GM21526 (cell line): ENCODE measurements at regions not wholly inside any gene's neighbourhood (a gene's known extent, or its start where the extent isn't known, plus 50 kb on each side); places are given as distances from the start of the nearest gene placed in this dataset.

Experiments used
- ATAC-seq: cut with Tn5 transposase; IDR thresholded peaks from one replicate; pipeline ENCODE4 v1.9.1; 2021; ENCODE audit warnings: moderate library complexity; ENCODE audit not compliant: unreplicated experiment, low FRiP score

DNA sequence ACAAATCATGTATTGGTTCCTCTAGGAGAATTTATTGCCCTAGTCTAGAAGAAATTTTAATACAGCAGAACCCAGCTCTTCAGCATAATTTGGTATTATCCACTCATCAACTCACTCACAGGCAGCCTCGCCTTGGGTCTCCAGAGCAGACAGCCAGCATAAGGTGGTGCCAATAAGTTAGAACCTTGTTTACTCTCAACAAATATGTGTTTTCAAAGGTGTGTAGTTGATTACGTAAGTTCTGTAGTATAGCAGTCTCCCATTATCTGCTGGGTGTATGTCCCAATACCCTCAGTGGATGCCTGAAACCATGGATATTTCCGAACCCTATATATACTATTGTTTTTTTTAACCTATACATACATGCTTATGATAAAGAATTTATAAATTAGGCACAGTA, 522.5 kb upstream of the LRRN3 start:
- no peak for ATAC-seq

DNA sequence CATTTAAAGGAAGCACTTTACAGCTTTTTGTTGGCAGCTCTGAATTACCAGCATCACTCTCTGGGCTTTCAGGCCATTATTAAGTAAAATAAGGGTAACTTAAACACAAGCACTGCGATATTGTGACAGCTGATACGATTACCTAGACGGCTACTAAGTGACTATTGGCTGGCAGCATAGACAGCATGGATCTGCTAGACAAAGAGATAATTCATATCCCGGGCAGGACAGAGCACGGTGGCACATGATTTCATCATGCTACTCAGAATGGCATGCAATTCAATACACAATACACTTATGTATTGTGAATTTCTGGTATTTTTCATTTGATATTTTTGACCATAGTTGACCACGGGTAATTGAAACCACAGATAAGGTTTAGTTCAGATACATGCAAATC, 522.0 kb upstream of the LRRN3 start:
- ATAC-seq: no peak

DNA sequence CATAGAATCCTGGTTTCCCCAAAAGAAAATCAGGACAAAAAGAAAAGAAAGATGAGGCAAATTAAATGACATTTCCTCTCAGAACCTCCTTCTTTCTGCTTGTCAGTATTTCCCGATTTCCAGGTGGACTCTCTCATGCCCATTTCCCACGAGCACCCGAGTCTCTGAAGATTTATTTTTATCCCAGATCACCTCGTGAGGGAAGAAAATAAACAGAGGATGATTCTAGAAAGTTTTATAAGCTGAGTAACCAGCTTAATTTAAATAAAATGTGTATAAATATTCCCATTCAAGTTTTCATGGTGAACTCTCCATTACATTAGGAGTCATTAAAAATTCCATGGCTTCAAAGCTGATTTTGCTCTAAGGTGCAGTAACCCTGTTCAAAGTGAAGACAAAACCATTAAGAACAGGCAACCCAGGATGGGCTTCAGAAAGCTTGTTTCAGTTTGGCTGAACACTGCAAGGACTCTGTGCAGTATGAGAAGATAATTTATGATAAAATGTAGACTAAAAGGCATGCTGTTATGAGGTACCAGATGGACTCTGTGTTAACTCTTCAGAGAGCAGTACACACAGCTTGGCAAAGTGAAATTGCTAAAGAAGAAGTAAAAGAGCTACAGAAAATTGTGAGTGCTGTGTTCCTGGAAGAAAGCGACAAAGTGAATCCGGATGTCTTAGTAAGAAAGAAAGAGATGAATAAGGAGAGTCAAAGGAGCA, 521.3 kb upstream of the LRRN3 start:
- ATAC-seq: no peak

DNA sequence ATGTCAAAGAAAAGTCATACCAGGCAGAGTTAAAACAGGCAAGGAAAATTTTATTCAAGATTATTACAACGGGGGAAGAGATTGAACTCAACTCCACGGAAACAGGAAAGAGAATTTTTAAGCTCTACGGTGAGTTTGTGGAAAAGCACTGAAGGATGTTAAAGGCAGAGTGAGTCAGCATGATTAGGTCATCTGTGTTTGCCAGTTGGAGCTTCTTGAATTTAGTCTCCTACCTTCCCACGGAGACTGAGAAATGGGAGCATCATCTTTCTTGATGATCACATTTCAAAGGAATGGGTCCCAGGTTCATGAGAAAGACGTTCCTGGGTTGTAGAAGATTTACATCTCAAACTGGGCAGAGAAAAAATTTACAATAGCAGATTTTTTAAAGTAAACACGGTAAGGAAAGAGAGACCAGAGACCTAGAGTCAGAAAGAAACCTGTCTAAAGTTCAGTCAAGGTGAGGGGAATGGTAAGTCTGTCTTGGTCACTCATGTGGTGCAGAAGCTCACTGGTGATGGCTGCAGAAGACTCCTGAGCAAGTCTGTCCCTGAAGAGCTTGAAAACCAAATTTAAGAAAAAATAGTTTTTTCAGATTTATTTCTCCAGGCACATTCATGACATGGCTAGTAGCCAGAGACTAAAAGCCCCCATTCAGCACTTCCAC, 516.9 kb upstream of the LRRN3 start:
- no peak for ATAC-seq

DNA sequence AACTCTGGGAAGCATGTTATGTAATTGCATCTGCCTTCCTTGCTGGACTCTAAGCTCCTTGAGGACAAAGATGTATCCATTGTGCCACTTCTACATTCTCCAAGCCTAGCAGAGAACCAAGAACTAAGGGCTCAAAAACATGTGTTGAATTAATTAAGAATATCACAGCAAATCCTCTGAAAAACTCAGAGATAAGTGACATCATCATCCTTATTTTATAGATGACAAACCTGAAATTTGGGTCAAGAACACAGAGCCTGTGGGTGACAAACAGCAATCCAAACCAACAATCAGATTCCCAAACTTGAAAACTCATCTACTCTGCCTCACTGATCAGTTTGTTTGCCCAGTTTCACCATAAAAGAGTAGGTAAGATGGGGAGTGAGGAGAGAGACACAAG, 503.6 kb upstream of the LRRN3 start:
- no peak for ATAC-seq

DNA sequence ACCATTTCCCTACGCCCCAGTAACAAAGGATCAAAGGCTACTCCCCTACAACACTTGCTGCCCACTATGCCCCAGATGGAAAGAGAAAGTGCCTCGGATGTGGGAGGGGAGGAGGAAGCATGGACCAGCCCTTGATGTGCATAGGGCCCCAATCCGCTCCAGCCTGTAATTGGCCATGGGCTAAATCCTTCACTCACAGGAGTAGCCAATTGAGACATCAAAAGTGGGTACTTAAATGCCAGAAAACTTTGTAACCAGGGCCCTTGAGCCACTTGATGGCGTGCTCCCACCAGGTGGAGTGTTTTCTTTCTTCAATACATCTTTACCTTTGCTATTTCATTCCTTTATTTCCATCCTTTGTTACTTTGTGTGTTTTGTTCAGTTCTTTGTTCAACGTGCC, 500.5 kb upstream of the LRRN3 start:
- no peak for ATAC-seq

DNA sequence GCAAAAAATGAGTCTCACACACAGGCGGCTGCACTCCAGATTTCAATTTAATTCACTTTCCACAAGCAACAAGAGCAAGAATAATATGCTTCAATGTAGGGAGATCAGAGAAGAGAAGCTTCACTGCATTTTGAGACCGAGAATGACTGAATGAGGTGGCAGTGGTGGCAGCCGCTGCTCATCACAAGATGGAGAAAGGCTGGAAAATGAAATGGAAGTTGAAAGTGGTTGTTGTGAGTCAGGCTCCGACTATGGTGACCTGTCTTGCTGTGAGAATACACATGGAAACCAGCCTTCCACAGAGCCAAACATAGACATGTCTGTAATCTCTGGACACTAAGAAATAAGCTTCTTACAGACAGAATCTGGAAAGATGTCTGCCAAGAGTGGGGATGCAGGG, 499.6 kb upstream of the LRRN3 start:
- ATAC-seq: no peak

DNA sequence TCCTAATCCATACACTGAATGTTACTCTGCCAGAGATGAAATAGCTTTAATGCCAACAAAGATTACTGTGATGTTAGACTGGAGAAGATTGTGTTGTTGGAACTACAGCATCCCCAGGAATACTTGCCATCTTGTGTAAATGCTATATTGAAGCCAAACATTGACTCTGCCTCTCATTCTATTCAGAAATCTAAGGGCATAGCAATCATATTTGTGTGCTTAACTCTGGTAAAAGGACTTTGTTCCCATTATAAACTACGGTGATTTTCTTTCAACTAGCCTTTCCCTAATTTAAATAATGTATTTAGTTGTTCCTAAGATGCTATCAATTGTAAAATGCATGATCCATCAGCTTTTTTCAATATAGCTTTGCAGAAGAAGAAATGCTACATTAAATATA, 498.4 kb upstream of the LRRN3 start:
- no peak for ATAC-seq

DNA sequence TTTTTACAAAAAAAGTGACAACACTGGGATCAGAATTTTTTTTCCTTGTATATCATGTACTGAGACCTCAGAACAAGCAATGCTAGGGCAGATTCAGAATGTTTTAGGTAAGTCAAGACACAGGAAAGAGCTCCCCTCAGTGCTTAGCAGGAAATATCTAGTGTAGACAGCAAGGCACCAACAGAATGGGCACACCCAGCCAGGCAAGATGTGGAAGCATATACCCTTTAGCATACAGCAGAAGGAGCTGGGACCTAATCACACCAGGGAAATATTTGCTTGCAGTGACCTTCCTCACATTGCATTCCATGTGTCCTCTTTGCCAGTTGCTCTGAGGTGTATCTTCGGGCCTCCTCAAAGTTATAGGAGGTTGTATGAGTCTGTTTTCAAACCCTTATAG, 497.6 kb upstream of the LRRN3 start:
- no peak for ATAC-seq

DNA sequence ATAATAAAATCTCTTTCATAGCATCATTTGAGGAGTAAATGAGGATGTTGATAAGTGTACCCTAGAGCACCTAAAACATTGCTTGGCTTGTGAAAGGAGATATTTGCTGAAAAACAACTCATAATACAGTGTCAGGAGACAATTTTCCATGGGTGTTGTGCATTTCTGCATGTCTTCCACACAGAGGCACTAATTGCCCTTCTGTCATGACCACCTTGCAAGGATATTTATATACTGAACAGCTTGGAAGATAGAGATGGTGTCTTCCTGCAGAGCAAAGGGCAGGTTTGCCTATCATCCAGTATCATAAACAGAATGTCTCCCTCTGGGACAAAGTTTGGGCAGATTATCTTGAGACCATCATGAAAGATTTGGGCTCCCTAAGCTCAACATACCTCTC, 495.2 kb upstream of the LRRN3 start:
- ATAC-seq: no peak

DNA sequence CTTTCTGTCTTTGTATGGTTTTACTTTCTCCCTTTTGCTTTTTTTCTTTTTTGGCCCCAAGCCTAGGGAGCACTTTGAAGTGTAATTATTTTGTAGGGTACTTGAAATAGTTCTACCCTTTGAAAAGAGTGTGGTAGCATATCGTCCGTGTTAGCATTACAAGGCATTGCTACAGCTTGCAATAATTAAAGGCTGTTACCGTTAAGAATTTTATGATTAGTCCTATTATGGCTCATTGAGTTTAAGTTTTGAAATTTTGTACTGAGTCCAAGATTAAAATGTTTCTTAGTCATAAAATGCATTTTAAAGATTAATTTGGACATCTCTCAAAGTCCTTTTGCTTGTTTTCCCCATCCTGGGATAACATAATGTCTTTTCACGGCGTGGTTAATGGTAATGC, 490.0 kb upstream of the LRRN3 start:
- no peak for ATAC-seq

DNA sequence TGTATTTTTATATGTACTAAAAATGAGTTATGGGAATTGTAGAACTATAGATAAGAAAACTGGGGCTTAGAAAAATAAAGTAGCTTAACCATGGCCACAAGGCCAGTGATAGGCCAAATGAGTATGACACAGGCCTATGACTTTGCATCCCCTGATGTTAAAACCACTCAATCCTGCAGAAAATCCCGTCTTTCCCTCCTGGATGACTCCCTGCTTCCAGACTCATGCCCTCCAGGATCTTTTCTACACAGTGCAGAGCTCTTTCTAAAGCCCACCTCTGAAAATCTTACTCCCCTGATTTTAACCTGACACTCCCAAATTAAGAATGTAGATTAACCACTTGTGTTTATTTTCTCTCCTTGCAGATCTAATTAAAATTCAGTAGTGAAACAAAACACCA, 489.2 kb upstream of the LRRN3 start:
- ATAC-seq: no peak

DNA sequence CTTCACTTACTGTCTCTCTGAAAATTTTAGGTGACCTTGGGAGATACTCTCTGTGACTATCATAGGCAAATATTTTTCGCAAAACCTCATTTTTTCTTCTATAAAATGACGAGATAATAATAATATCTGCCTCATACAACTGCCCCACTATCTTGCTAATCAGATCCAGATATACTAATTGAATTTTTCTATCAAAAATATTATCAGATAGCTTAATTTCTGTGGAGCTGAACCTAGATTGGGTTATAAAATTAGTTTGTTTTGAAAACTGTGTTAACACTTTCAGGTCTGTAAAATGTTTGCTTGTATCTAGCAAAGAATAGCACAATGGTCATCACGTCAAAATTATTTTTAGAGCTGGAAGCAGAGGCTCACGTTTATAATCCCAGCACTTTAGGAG, 486.7 kb upstream of the LRRN3 start:
- no peak for ATAC-seq

DNA sequence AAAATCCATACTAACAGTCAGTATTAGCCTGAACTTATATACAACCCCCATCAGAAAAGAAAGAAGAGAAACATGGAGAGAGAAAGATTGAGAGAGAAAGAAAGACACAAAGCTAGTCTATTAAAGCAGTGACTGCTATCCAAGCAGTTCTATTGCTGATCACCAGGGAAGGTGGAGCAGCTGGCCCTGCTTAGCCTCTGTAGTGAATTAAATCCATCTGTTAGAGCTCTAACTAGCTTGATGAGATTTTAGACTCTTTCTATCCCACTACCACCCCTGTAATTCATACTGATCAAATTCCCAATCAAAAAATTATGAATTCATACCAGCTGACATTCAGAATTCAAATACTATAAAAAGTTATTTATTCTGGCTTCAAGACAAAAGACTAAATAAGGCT, 486.0 kb upstream of the LRRN3 start:
- no peak for ATAC-seq

DNA sequence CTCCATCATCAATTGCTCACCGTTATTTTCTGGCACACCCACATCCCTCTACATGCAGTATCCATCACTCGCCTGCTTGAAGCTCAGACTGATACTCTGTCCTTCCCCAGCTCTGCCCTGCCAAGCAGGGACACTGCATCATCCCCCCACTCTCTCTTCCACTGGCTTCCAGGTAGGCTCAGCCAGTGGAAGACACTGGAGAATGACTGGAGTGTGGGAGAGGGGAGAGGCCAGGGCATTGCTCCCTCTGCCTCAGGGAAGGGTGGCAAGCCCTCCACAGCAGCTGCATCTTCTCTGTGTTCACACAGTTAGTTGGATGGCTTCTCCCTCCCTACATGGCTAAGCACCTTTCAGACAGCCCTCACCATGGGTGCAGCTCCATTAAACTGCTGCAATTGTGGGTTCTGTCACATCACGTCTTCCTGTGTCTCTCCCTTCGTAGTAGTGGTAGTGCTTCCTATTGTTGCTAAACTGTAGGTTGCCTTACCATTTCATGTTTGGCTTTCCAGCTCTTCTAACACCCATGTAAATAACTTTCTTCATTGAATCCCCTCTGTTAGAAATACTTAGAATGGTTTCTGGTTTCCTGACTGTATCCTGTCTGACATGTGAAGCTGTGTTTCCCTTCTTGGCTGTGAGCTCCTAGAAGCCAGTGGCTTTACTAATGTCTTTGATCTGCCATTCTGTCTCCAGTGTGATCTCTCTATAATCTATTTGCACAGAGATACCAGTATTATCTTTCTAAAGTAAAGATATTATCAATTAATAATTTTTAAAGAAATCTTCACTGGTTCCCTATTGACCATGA, 483.7 kb upstream of the LRRN3 start:
- ATAC-seq: no peak

DNA sequence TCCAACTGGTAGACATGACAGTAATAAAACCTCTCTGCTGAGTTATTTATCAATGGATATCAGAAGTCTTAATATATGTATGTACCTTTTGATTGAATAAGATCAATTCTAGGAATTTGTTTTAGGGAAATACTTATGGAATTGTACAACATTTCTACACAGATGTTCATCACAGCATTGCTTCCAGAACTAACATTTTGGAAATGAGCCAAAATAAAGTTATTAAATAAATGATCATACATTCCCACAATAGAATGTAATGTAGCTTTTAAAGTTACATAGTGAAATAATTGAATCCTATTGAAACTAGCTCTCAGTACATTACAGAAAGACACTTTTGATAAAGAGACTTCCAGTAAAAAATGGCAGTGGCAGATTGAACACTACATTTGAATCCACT, 481.6 kb upstream of the LRRN3 start:
- no peak for ATAC-seq

DNA sequence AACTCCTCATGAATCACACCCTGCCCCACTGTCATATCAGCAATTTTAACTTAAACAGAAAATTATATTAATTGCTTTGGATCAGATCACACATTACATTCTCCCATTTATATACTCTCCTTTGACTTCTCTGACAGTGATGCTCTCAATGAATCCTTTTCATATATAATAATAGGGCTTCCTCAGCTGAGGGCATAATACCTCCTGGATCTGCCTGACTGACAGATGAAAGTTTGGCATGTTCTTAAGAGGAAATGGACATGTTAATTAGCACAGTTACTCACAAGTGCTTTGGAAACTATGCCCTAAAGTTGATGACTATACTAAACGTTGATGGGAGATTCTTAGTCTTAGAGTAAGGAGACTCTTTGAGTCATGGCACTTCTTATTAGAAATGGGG, 478.2 kb upstream of the LRRN3 start:
- no peak for ATAC-seq
